ENCODE measurements at regions not wholly inside any gene's neighbourhood (a gene's known extent, or its start where the extent isn't known, plus 50 kb on each side); places are given as distances from the start of the nearest gene placed in this dataset.
"Not testable (repeated sequence)": the region's sequence is repeated elsewhere in the genome, so short reads cannot be mapped to it uniquely, and the experiment has no call there.

- FAIRE-seq = no peak
Observed at GRCh38 chr3:84275532-84275931, 683.3 kb upstream of the CADM2 start.

- FAIRE-seq = no peak
Observed at GRCh38 chr3:84277562-84278224, 681.1 kb upstream of the CADM2 start.

- no peak for FAIRE-seq
Observed at GRCh38 chr3:84292128-84292527, 666.7 kb upstream of the CADM2 start.

GRCh38 chr3:84299329-84299728, 659.5 kb upstream of the CADM2 start:
- FAIRE-seq = no peak

GRCh38 chr3:84304214-84304613, 654.6 kb upstream of the CADM2 start:
- FAIRE-seq = no peak

GRCh38 chr3:84307339-84307738, 651.5 kb upstream of the CADM2 start:
- FAIRE-seq = no peak

- FAIRE-seq = no peak
Observed at GRCh38 chr3:84308379-84308778, 650.4 kb upstream of the CADM2 start.

- no peak for FAIRE-seq
Observed at GRCh38 chr3:84318273-84318809, 640.4 kb upstream of the CADM2 start.

GRCh38 chr3:84365563-84366278, 593.1 kb upstream of the CADM2 start:
- not testable (repeated sequence) for FAIRE-seq
